ENCODE measurements at regions not wholly inside any gene's neighbourhood (a gene's known extent, or its start where the extent isn't known, plus 50 kb on each side); places are given as distances from the start of the nearest gene placed in this dataset.

- no peaks in the 10 kb centered on the region for H3K4me1 Mint-ChIP-seq (ENCODE audit: low read depth)
- DNase-seq (ENCODE audit: low spot score) = no peak
- H3K9me3 Mint-ChIP-seq (ENCODE audit: low read depth) = peaks cover 23% of the 10 kb centered on the region
- H3K36me3 Mint-ChIP-seq (ENCODE audit: low read depth) = no peaks in the 10 kb centered on the region
- peaks cover 1% of the 10 kb centered on the region for H3K27me3 Mint-ChIP-seq (ENCODE audit: low read depth)
- H3K4me3 Mint-ChIP-seq (ENCODE audit: unreplicated experiment) = no peak overlapping the region
- H3K27ac Mint-ChIP-seq (ENCODE audit: unreplicated experiment) = no peak overlapping the region
- TF ChIP-seq CTCF (IDR thresholded peaks at IDR 0.05) = no peak
These were observed 294.9 kb upstream of the TSHZ2 start for GRCh38 chr20:52677216-52677615.

- Mint-ChIP-seq H3K36me3 (ENCODE audit: low read depth) (no peaks in the 10 kb centered on the region), H3K27ac (ENCODE audit: unreplicated experiment) (no peak overlapping the region), H3K4me1 (ENCODE audit: low read depth) (no peaks in the 10 kb centered on the region), H3K27me3 (ENCODE audit: low read depth) (peaks cover 1% of the 10 kb centered on the region), H3K9me3 (ENCODE audit: low read depth) (peaks cover 19% of the 10 kb centered on the region), H3K4me3 (ENCODE audit: unreplicated experiment) (no peak overlapping the region)
- no peak for DNase-seq (ENCODE audit: low spot score)
- TF ChIP-seq CTCF (IDR thresholded peaks at IDR 0.05) = no peak
These were observed 295.7 kb upstream of the TSHZ2 start for GRCh38 chr20:52676283-52676995.

- no peaks in the 10 kb centered on the region for H3K4me1 Mint-ChIP-seq (ENCODE audit: low read depth)
- peaks cover 18% of the 10 kb centered on the region for H3K9me3 Mint-ChIP-seq (ENCODE audit: low read depth)
- peaks cover 1% of the 10 kb centered on the region for H3K27me3 Mint-ChIP-seq (ENCODE audit: low read depth)
- H3K27ac Mint-ChIP-seq (ENCODE audit: unreplicated experiment) = no peak overlapping the region
- no peak for DNase-seq (ENCODE audit: low spot score)
- no peak overlapping the region for H3K4me3 Mint-ChIP-seq (ENCODE audit: unreplicated experiment)
- no peak for TF ChIP-seq CTCF (IDR thresholded peaks at IDR 0.05)
- H3K36me3 Mint-ChIP-seq (ENCODE audit: low read depth) = no peaks in the 10 kb centered on the region
These were observed 296.8 kb upstream of the TSHZ2 start for GRCh38 chr20:52675375-52675774.

GRCh38 chr20:52668626-52669025 is 303.5 kb upstream of the TSHZ2 start:
- Mint-ChIP-seq H3K36me3 (ENCODE audit: low read depth) (no peaks in the 10 kb centered on the region), H3K9me3 (ENCODE audit: low read depth) (peaks cover 5% of the 10 kb centered on the region), H3K27ac (ENCODE audit: unreplicated experiment) (no peak overlapping the region), H3K4me1 (ENCODE audit: low read depth) (no peaks in the 10 kb centered on the region), H3K27me3 (ENCODE audit: low read depth) (no peaks in the 10 kb centered on the region), H3K4me3 (ENCODE audit: unreplicated experiment) (no peak overlapping the region)
- no peak for TF ChIP-seq CTCF (IDR thresholded peaks at IDR 0.05)
- DNase-seq (ENCODE audit: low spot score) = no peak

- TF ChIP-seq CTCF (IDR thresholded peaks at IDR 0.05) = no peak
- Mint-ChIP-seq H3K27ac (ENCODE audit: unreplicated experiment) (no peak overlapping the region), H3K9me3 (ENCODE audit: low read depth) (peaks cover 3% of the 10 kb centered on the region), H3K4me3 (ENCODE audit: unreplicated experiment) (no peak overlapping the region), H3K36me3 (ENCODE audit: low read depth) (no peaks in the 10 kb centered on the region), H3K27me3 (ENCODE audit: low read depth) (no peaks in the 10 kb centered on the region), H3K4me1 (ENCODE audit: low read depth) (no peaks in the 10 kb centered on the region)
- DNase-seq (ENCODE audit: low spot score) = no peak
These were observed 304.8 kb upstream of the TSHZ2 start for GRCh38 chr20:52667358-52667757.
